MM.1S (cell line): ENCODE measurements at regions not wholly inside any gene's neighbourhood (a gene's known extent, or its start where the extent isn't known, plus 50 kb on each side); places are given as distances from the start of the nearest gene placed in this dataset.
A peak's percentile ranks its signal among the peaks of the same experiment; 100 is the strongest.

ENCODE experiments used
- DNase-seq: peaks from one replicate; pipeline ENCODE4 v3.0.0-alpha.2; 2015
- H2AFZ ChIP-seq: fragments of 300-600 bp; sonication (generic); 2 replicates; pipeline ENCODE4 v1.6.0; 2016; ENCODE audit warnings: antibody characterized with exemption, low read length
- H3F3A ChIP-seq: fragments of 300-600 bp; sonication (generic); 2 replicates; pipeline ENCODE4 v1.6.1; 2016; ENCODE audit warnings: mild to moderate bottlenecking, antibody characterized with exemption, low read length, moderate library complexity, mixed read lengths; ENCODE audit not compliant: insufficient read depth
- H3K27ac ChIP-seq: fragments of 300-600 bp; sonication (generic); 2 replicates; pipeline ENCODE4 v1.5.1; 2016; ENCODE audit warnings: mild to moderate bottlenecking, low read length
- H3K27me3 ChIP-seq: fragments of 300-600 bp; sonication (generic); replicated peaks from 2 replicates; pipeline ENCODE4 v1.6.0; 2016; ENCODE audit warnings: low read length; ENCODE audit not compliant: insufficient read depth
- H3K36me3 ChIP-seq: fragments of 300-600 bp; sonication (generic); replicated peaks from 2 replicates; pipeline ENCODE4 v1.6.1; 2016; ENCODE audit warnings: mild to moderate bottlenecking, low read length, mixed read lengths; ENCODE audit not compliant: insufficient read depth
- H3K4me1 ChIP-seq: fragments of 300-600 bp; sonication (generic); 2 replicates; pipeline ENCODE4 v1.6.1; 2016; ENCODE audit warnings: low read length, mixed read lengths
- H3K4me2 ChIP-seq: fragments of 300-600 bp; sonication (generic); 2 replicates; pipeline ENCODE4 v1.6.0; 2016; ENCODE audit warnings: low read depth, low read length
- H3K4me3 ChIP-seq: fragments of 300-600 bp; sonication (generic); 2 replicates; pipeline ENCODE4 v1.5.1; 2016; ENCODE audit warnings: low read length, mixed read lengths
- H3K79me2 ChIP-seq: fragments of 300-600 bp; sonication (generic); 2 replicates; pipeline ENCODE4 v1.6.1; 2016; ENCODE audit warnings: mixed run types, low read length, mixed read lengths
- H3K9ac ChIP-seq: fragments of 300-600 bp; sonication (generic); 2 replicates; pipeline ENCODE4 v1.6.1; 2016; ENCODE audit warnings: low read length, mixed read lengths
- H3K9me2 ChIP-seq: fragments of 300-600 bp; sonication (generic); replicated peaks from 2 replicates; pipeline ENCODE4 v1.6.1; 2016; ENCODE audit warnings: mild to moderate bottlenecking, low read length, mixed read lengths; ENCODE audit not compliant: insufficient read depth
- H3K9me3 ChIP-seq: fragments of 300-600 bp; sonication (generic); replicated peaks from 2 replicates; pipeline ENCODE4 v1.6.1; 2016; ENCODE audit warnings: mild to moderate bottlenecking, low read length, mixed read lengths; ENCODE audit not compliant: insufficient read depth
- H4K20me1 ChIP-seq: fragments of 300-600 bp; sonication (generic); 2 replicates; pipeline ENCODE4 v1.6.1; 2016; ENCODE audit warnings: mild to moderate bottlenecking, low read length, moderate library complexity, mixed read lengths; ENCODE audit not compliant: insufficient read depth
- CTCF ChIP-seq: fragments of 300-600 bp; sonication (generic); IDR thresholded peaks from 2 replicates; pipeline ENCODE4 v1.5.1; 2016; ENCODE audit warnings: antibody characterized with exemption, low read length, mixed read lengths
- EZH2 ChIP-seq: fragments of 300-600 bp; sonication (generic); optimal IDR thresholded peaks from 2 replicates; pipeline ENCODE3; 2017; ENCODE audit warnings: low read depth, mild to moderate bottlenecking, antibody characterized with exemption, low read length, mixed read lengths
- EZH2phosphoT487 ChIP-seq: fragments of 300-600 bp; sonication (generic); IDR thresholded peaks from 2 replicates; pipeline ENCODE4 v1.6.1; 2018; ENCODE audit warnings: antibody characterized with exemption, low read length

DNA sequence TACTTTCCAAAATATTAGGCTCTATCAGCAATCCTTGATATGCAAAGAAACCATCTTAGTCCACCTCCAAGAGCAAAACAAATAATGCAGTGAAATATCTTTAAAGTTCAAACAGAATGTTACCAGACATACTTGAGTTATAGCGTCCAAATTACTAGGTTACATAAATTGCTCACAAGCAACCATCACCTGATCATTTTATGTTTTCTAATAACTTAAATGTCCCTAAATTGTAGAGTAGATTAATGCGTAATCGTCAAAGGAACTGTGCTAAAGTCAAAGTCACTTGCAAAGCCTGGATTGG lies 350.6 kb upstream of the ARGLU1 start:
- H3K36me3 ChIP-seq, result no peaks in the 10 kb centered on the region
- no peaks in the 10 kb centered on the region for H3K9me2 ChIP-seq
- H3K27me3 ChIP-seq, result no peaks in the 10 kb centered on the region
- no peaks in the 10 kb centered on the region for H3K79me2 ChIP-seq
- TF ChIP-seq EZH2 (no peak), CTCF (no peak), EZH2phosphoT487 (no peak)
- 0 out of 2 replicates have a peak overlapping the region, but pooled peaks have one; percentile 63 for H2AFZ ChIP-seq
- H4K20me1 ChIP-seq, result no peaks in the 10 kb centered on the region
- no peak for DNase-seq
- H3K27ac ChIP-seq, result no peak overlapping the region
- peak overlapping the region; percentile 52; the same call in 1 of the 2 replicates for H3K4me2 ChIP-seq
- no peaks in the 10 kb centered on the region for H3F3A ChIP-seq
- H3K4me3 ChIP-seq, result no peak overlapping the region
- H3K4me1 ChIP-seq, result no peaks in the 10 kb centered on the region
- H3K9ac ChIP-seq, result no peak overlapping the region
- no peaks in the 10 kb centered on the region for H3K9me3 ChIP-seq

DNA sequence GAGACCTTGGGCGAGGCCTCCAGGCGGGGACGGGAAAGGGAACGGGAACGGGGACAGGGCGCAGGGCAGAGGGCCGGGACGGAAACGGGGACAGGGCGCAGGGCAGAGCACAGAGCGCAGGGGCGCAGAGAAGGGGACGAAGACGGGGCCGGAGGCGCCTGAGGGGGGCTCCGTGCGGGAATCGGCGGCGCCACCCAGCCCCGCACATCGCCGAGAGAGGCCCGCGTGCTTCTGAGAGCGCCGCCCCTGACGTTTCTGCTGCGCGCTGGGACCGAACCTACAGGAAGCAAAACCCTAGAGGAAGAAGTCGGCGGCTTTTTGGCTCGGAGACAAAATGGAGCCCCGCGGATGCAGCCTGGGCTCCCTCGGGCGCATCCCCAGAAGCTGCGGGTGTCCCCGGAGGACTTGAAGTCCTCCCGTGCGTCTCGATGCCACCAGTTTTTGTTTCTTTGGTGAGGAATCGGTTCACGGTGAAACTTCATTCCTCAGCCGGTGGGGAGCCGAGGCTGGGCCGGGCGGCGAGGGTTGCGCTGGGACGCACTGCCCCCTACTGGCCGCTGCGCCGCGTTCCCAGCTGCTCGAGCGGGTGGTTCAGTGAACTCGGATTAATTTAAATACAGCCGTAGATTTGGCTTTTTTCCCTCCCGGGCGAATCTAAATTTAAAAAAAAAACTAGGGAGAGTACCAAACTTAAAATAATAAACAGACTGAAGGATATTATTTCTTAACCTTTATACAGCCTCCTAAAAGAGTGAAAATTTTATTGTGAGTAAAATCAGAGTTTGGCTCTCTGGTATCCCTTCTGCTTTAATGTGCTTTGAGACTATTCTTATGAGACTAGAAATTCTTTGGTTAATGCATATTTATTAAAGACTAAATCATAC lies 350.0 kb upstream of the ARGLU1 start:
- H2AFZ ChIP-seq, result peak overlapping the region; percentile 63
- H3K4me1 ChIP-seq, result no peaks in the 10 kb centered on the region
- no peaks in the 10 kb centered on the region for H3K9me2 ChIP-seq
- peak; percentile 71 for DNase-seq
- H3K9me3 ChIP-seq, result no peaks in the 10 kb centered on the region
- H3K4me3 ChIP-seq, result peak overlapping the region; percentile 63
- no peaks in the 10 kb centered on the region for H3K27me3 ChIP-seq
- H3K79me2 ChIP-seq, result no peaks in the 10 kb centered on the region
- no peak overlapping the region for H3K27ac ChIP-seq
- H4K20me1 ChIP-seq, result no peaks in the 10 kb centered on the region
- no peaks in the 10 kb centered on the region for H3F3A ChIP-seq
- peak overlapping the region; percentile 52; the same call in 1 of the 2 replicates for H3K4me2 ChIP-seq
- H3K36me3 ChIP-seq, result no peaks in the 10 kb centered on the region
- TF ChIP-seq EZH2phosphoT487 (no peak), CTCF (peak; percentile 95)
- peak overlapping the region; percentile 53; the same call in 1 of the 2 replicates for H3K9ac ChIP-seq

- Histone ChIP-seq H3K4me1 (no peaks in the 10 kb centered on the region), H3K4me2 (no peak overlapping the region), H3K9me2 (no peaks in the 10 kb centered on the region), H3K79me2 (no peaks in the 10 kb centered on the region), H2AFZ (no peak overlapping the region), H3K27me3 (no peaks in the 10 kb centered on the region), H3K4me3 (no peak overlapping the region), H3K36me3 (no peaks in the 10 kb centered on the region), H3K27ac (no peak overlapping the region), H3K9me3 (no peaks in the 10 kb centered on the region), H3F3A (no peaks in the 10 kb centered on the region), H3K9ac (no peak overlapping the region), H4K20me1 (no peaks in the 10 kb centered on the region)
- TF ChIP-seq CTCF (no peak), EZH2phosphoT487 (no peak), EZH2 (no peak)
- DNase-seq, result no peak
Observed at GRCh38 chr13:106917024-106917571, 349.2 kb upstream of the ARGLU1 start.
